A549 (cell line): ENCODE measurements at regions not wholly inside any gene's neighbourhood (a gene's known extent, or its start where the extent isn't known, plus 50 kb on each side); places are given as distances from the start of the nearest gene placed in this dataset.

Experiments used
- ATAC-seq, 2 experiments: fragments of 200-7000 bp in 1 of 2; fragments of >200 bp in 1 of 2; cut with Nextera tagmentation in 1 of 2; cut with Tn5 transposase in 1 of 2; 3 replicates each; pipeline versions ENCODE4 v1.8.0 to v1.9.1; 2018 to 2020; ENCODE audit warnings: mild to moderate bottlenecking in 1 of 2, moderate library complexity in 1 of 2
- CTCF ChIA-PET: fragments of 300-600 bp; sonication (Branson Sonifier 250); formaldehyde crosslinking; extraction: SDS; loops from one replicate; lab custom pipeline; 2021; ENCODE audit warnings: antibody characterized with exemption, inconsistent platforms; lab: Yijun Ruan, JAX
- POLR2A ChIA-PET: fragments of 350-600 bp; formaldehyde crosslinking; extraction: SDS; loops from one replicate; lab custom pipeline; 2021; ENCODE audit warnings: antibody characterized with exemption, inconsistent platforms; lab: Yijun Ruan, JAX
- DNase-seq, 2 experiments: peaks; one replicate each; pipeline versions ENCODE4 v3.0.0 to v3.0.0-alpha.2; 2011 to 2016; ENCODE audit warnings: low read depth in 1 of 2, low spot score in 1 of 2
- FAIRE-seq: peaks from 2 replicates; lab custom pipeline; 2011; peaks lifted over from hg19 to GRCh38; lab: Jason Lieb, UNC
- H3K27ac ChIP-seq, 2 experiments: fragments of >200 bp; sonication (Bioruptor Twin); formaldehyde crosslinking; 3 replicates each; pipeline ENCODE4 v1.5.1; 2016 to 2017
- H3K4me1 ChIP-seq: fragments of >200 bp; sonication (Bioruptor Twin); formaldehyde crosslinking; 3 replicates; pipeline ENCODE4 v1.6.1; 2016
- H3K4me2 ChIP-seq: fragments of >200 bp; sonication (Bioruptor Twin); formaldehyde crosslinking; 3 replicates; pipeline ENCODE4 v1.6.1; 2016
- H3K4me3 ChIP-seq: fragments of >200 bp; sonication (Bioruptor Twin); formaldehyde crosslinking; 3 replicates; pipeline ENCODE4 v1.5.1; 2016
- H3K9me3 ChIP-seq: fragments of >200 bp; sonication (Bioruptor Twin); formaldehyde crosslinking; 3 replicates; pipeline ENCODE4 v1.6.1; 2016
- BHLHE40 ChIP-seq: IDR thresholded peaks from 2 replicates; pipeline ENCODE4 v1.6.1; 2012; ENCODE audit warnings: low read depth, low read length, inconsistent platforms
- CBX2 ChIP-seq: fragments of 200-600 bp; sonication (generic); IDR thresholded peaks from 2 replicates; pipeline ENCODE4 v1.6.1; 2016; ENCODE audit warnings: low read depth, mild to moderate bottlenecking, borderline replicate concordance
- CBX8 ChIP-seq: fragments of 200-600 bp; sonication (generic); IDR thresholded peaks from 2 replicates; pipeline ENCODE4 v1.6.1; 2016
- EHF ChIP-seq: fragments of 250-450 bp; sonication (Bioruptor Pico); IDR thresholded peaks from 2 replicates; pipeline ENCODE4 v1.5.0; 2020; ENCODE audit warnings: mild to moderate bottlenecking
- FOSB ChIP-seq: fragments of 250-450 bp; sonication (Bioruptor Pico); IDR thresholded peaks from 2 replicates; pipeline ENCODE4 v1.5.0; 2020; ENCODE audit warnings: mild to moderate bottlenecking, moderate library complexity
- FOXS1 ChIP-seq: fragments of 250-450 bp; sonication (Bioruptor Pico); IDR thresholded peaks from 2 replicates; pipeline ENCODE4 v1.5.0; 2020; ENCODE audit warnings: mild to moderate bottlenecking, moderate library complexity
- GATA3 ChIP-seq: IDR thresholded peaks from 2 replicates; pipeline ENCODE4 v1.6.1; 2012; ENCODE audit warnings: borderline replicate concordance
- HDAC2 ChIP-seq: fragments of 200-600 bp; sonication (generic); IDR thresholded peaks from 2 replicates; pipeline ENCODE4 v1.6.1; 2016
- HOXA7 ChIP-seq: fragments of 250-450 bp; sonication (Bioruptor Pico); IDR thresholded peaks from 2 replicates; pipeline ENCODE4 v1.5.0; 2020; ENCODE audit warnings: mild to moderate bottlenecking, moderate library complexity
- HOXB13 ChIP-seq: fragments of 250-450 bp; sonication (Bioruptor Pico); IDR thresholded peaks from 2 replicates; pipeline ENCODE4 v1.5.0; 2020; ENCODE audit warnings: low read depth, mild to moderate bottlenecking, moderate library complexity
- JUNB ChIP-seq: fragments of >200 bp; sonication (Bioruptor Twin); formaldehyde crosslinking; IDR thresholded peaks from 2 replicates; pipeline ENCODE4 v1.6.1; 2016
- MAFK ChIP-seq: fragments of 450-650 bp; IDR thresholded peaks from 2 replicates; pipeline ENCODE4 v1.6.1; 2014; ENCODE audit not compliant: partially characterized antibody
- NFE2L2 ChIP-seq: fragments of 150-350 bp; conservative IDR thresholded peaks from 2 replicates; pipeline ENCODE4 v1.6.1; 2014; ENCODE audit warnings: low read length
- PHF8 ChIP-seq: fragments of 200-600 bp; sonication (generic); IDR thresholded peaks from 2 replicates; pipeline ENCODE4 v1.6.1; 2016; ENCODE audit warnings: low read depth, mild to moderate bottlenecking, antibody characterized with exemption, moderate library complexity, borderline replicate concordance
- RARB ChIP-seq: fragments of 250-450 bp; sonication (Bioruptor Pico); IDR thresholded peaks from 2 replicates; pipeline ENCODE4 v1.8.0; 2021; ENCODE audit warnings: mild to moderate bottlenecking, moderate library complexity
- RCOR1 ChIP-seq: fragments of 150-350 bp; IDR thresholded peaks from 2 replicates; pipeline ENCODE4 v1.6.1; 2014; ENCODE audit warnings: antibody characterized with exemption, low read length, low read depth
- SMC3 ChIP-seq: fragments of >200 bp; sonication (Bioruptor Twin); formaldehyde crosslinking; IDR thresholded peaks from 3 replicates; pipeline ENCODE4 v1.6.1; 2018; ENCODE audit warnings: inconsistent platforms
- SREBF2 ChIP-seq: fragments of 450-650 bp; IDR thresholded peaks from 2 replicates; pipeline ENCODE4 v1.6.1; 2014; ENCODE audit warnings: mild to moderate bottlenecking, moderate library complexity
- TP53 ChIP-seq: fragments of 250-450 bp; sonication (Bioruptor Pico); IDR thresholded peaks from 2 replicates; pipeline ENCODE4 v1.5.0; 2021; ENCODE audit warnings: mild to moderate bottlenecking, moderate library complexity
- ZFP36 ChIP-seq: fragments of 450-650 bp; IDR thresholded peaks from 2 replicates; pipeline ENCODE4 v1.6.1; 2014; ENCODE audit warnings: borderline replicate concordance; ENCODE audit not compliant: partially characterized antibody
- ZNF302 ChIP-seq: fragments of 250-450 bp; sonication (Bioruptor Pico); IDR thresholded peaks from 2 replicates; pipeline ENCODE4 v1.9.0; 2021; ENCODE audit warnings: inconsistent platforms, mild to moderate bottlenecking, moderate library complexity
- ZSCAN20 ChIP-seq: fragments of 250-450 bp; sonication (Bioruptor Pico); IDR thresholded peaks from 2 replicates; pipeline ENCODE4 v1.8.0; 2022; ENCODE audit warnings: mild to moderate bottlenecking, moderate library complexity
- WGBS: methylation state at CpG from one replicate; pipeline ENCODE4 v1.1.6; 2017; ENCODE audit errors: missing lambda C conversion rate; 5-methylcytosine and 5-hydroxymethylcytosine counted together
- TF ChIP-seq, protein P1 (sequence below): fragments of 150-350 bp; IDR thresholded peaks from 2 replicates; pipeline ENCODE4 v1.6.1; 2014; ENCODE audit warnings: low read depth, mild to moderate bottlenecking, low read length
- TF ChIP-seq, protein P2 (sequence below): fragments of 200-600 bp; sonication (generic); IDR thresholded peaks from 2 replicates; pipeline ENCODE4 v1.6.1; 2016; ENCODE audit warnings: antibody characterized with exemption, mild to moderate bottlenecking, moderate library complexity
- TF ChIP-seq, protein P3 (sequence below): fragments of 250-450 bp; sonication (Bioruptor Pico); IDR thresholded peaks from 2 replicates; pipeline ENCODE4 v1.5.0; 2020; ENCODE audit warnings: low read depth, mild to moderate bottlenecking, moderate library complexity
- TF ChIP-seq, protein P4 (sequence below): fragments of >200 bp; sonication (Bioruptor Twin); formaldehyde crosslinking; IDR thresholded peaks from 3 replicates; pipeline ENCODE4 v1.5.1; 2016
- TF ChIP-seq, protein P5 (sequence below): fragments of 450-650 bp; IDR thresholded peaks from 2 replicates; pipeline ENCODE4 v1.6.1; 2014; ENCODE audit warnings: antibody characterized with exemption

DNA sequence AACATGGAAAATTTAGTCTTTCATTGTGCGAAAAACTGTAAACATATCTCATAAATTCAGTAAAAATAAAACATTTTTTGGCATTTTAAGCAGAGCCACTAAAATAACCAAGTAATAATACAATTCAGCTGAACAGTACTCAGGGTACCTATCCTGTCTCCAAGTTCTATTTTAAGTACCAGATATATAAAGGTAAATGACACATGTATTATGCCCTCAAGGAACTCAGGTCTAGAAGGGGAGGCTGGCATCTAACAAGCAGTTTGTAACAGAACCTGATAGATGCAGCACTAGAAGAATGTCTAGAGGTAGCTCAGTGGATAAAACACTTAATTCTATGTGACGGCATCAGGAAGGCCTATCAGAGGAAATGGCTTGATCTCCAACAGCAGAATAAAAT, 112.2 kb downstream of the CRPPA start:
- Histone ChIP-seq H3K9me3 (no peaks in the 10 kb centered on the region), H3K4me2 (no peak overlapping the region), H3K4me1 (no peaks in the 10 kb centered on the region), H3K27ac (no peak overlapping the region), H3K4me3 (no peak overlapping the region)
- ATAC-seq (no peak), FAIRE-seq (no peak), DNase-seq (no peak)
- TF ChIP-seq ZNF302: no peak
- no peak for TF ChIP-seq EHF (CRISPR knock-in tag)
- TF ChIP-seq, protein P1, sequence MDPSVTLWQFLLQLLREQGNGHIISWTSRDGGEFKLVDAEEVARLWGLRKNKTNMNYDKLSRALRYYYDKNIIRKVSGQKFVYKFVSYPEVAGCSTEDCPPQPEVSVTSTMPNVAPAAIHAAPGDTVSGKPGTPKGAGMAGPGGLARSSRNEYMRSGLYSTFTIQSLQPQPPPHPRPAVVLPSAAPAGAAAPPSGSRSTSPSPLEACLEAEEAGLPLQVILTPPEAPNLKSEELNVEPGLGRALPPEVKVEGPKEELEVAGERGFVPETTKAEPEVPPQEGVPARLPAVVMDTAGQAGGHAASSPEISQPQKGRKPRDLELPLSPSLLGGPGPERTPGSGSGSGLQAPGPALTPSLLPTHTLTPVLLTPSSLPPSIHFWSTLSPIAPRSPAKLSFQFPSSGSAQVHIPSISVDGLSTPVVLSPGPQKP: no peak
- TF ChIP-seq NFE2L2: no peak
- no peak for TF ChIP-seq PHF8
- TF ChIP-seq ZSCAN20 (CRISPR knock-in tag): no peak
- TF ChIP-seq FOXS1 (CRISPR knock-in tag): no peak
- TF ChIP-seq, protein P2, sequence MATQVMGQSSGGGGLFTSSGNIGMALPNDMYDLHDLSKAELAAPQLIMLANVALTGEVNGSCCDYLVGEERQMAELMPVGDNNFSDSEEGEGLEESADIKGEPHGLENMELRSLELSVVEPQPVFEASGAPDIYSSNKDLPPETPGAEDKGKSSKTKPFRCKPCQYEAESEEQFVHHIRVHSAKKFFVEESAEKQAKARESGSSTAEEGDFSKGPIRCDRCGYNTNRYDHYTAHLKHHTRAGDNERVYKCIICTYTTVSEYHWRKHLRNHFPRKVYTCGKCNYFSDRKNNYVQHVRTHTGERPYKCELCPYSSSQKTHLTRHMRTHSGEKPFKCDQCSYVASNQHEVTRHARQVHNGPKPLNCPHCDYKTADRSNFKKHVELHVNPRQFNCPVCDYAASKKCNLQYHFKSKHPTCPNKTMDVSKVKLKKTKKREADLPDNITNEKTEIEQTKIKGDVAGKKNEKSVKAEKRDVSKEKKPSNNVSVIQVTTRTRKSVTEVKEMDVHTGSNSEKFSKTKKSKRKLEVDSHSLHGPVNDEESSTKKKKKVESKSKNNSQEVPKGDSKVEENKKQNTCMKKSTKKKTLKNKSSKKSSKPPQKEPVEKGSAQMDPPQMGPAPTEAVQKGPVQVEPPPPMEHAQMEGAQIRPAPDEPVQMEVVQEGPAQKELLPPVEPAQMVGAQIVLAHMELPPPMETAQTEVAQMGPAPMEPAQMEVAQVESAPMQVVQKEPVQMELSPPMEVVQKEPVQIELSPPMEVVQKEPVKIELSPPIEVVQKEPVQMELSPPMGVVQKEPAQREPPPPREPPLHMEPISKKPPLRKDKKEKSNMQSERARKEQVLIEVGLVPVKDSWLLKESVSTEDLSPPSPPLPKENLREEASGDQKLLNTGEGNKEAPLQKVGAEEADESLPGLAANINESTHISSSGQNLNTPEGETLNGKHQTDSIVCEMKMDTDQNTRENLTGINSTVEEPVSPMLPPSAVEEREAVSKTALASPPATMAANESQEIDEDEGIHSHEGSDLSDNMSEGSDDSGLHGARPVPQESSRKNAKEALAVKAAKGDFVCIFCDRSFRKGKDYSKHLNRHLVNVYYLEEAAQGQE: no peak
- no peak for TF ChIP-seq HDAC2
- TF ChIP-seq RCOR1: no peak
- no peak for TF ChIP-seq HOXB13 (CRISPR knock-in tag)
- no peak for TF ChIP-seq RARB (CRISPR knock-in tag)
- TF ChIP-seq GATA3: no peak
- no peak for TF ChIP-seq TP53 (CRISPR knock-in tag)
- TF ChIP-seq, protein P3, sequence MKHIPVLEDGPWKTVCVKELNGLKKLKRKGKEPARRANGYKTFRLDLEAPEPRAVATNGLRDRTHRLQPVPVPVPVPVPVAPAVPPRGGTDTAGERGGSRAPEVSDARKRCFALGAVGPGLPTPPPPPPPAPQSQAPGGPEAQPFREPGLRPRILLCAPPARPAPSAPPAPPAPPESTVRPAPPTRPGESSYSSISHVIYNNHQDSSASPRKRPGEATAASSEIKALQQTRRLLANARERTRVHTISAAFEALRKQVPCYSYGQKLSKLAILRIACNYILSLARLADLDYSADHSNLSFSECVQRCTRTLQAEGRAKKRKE: no peak
- TF ChIP-seq HOXA7 (CRISPR knock-in tag): no peak
- POLR2A ChIA-PET: no interaction called here
- 71% methylated on average over 2 of the region's 2 CpGs for WGBS
- CTCF ChIA-PET: interaction anchor here (1.1 kb wide), 1 partner anchor 26 kb away, joined by 3 read pairs; no protein-coding TSS in a partner anchor

DNA sequence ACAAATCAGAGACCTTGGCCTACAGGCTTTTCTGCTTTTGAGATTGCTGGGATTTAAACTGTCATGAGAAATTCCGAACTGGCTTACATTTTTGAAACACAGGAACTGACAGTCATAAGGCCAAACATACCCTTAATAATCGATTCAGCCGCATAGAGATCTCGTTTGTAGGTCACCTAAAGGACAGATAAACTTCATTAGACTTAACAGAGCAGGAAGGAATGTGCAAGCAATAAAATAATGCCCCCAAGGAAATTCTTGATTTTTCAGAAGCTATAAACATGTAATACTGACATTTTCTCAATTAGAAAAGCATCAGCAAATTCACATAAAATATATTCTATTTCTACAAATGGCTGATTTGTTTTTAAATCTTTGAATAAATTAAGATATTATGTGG, 120.0 kb downstream of the CRPPA start:
- ATAC-seq: no peak
- 61% methylated on average over 4 of the region's 4 CpGs for WGBS

More for the DNA sequence above, 120.0 kb downstream of the CRPPA start:
- FAIRE-seq (no peak), DNase-seq (no peak)
- Histone ChIP-seq H3K4me1 (0 out of 3 replicates have a peak, but pooled peaks cover 4% of the 10 kb centered on the region), H3K9me3 (no peaks in the 10 kb centered on the region), H3K27ac (no peak overlapping the region)
- TF ChIP-seq MAFK: no peak
- no peak for TF ChIP-seq BHLHE40
- TF ChIP-seq, protein P4, sequence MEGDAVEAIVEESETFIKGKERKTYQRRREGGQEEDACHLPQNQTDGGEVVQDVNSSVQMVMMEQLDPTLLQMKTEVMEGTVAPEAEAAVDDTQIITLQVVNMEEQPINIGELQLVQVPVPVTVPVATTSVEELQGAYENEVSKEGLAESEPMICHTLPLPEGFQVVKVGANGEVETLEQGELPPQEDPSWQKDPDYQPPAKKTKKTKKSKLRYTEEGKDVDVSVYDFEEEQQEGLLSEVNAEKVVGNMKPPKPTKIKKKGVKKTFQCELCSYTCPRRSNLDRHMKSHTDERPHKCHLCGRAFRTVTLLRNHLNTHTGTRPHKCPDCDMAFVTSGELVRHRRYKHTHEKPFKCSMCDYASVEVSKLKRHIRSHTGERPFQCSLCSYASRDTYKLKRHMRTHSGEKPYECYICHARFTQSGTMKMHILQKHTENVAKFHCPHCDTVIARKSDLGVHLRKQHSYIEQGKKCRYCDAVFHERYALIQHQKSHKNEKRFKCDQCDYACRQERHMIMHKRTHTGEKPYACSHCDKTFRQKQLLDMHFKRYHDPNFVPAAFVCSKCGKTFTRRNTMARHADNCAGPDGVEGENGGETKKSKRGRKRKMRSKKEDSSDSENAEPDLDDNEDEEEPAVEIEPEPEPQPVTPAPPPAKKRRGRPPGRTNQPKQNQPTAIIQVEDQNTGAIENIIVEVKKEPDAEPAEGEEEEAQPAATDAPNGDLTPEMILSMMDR: no peak
- no peak for TF ChIP-seq ZFP36
- TF ChIP-seq SREBF2: no peak
- TF ChIP-seq CBX8: no peak
- TF ChIP-seq CBX2: no peak
- TF ChIP-seq HOXB13 (CRISPR knock-in tag): no peak
- no peak for TF ChIP-seq JUNB
- TF ChIP-seq FOSB (CRISPR knock-in tag): no peak
- TF ChIP-seq NFE2L2: no peak
- TF ChIP-seq, protein P5, sequence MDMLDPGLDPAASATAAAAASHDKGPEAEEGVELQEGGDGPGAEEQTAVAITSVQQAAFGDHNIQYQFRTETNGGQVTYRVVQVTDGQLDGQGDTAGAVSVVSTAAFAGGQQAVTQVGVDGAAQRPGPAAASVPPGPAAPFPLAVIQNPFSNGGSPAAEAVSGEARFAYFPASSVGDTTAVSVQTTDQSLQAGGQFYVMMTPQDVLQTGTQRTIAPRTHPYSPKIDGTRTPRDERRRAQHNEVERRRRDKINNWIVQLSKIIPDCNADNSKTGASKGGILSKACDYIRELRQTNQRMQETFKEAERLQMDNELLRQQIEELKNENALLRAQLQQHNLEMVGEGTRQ: no peak
- TF ChIP-seq, protein P2: no peak
- TF ChIP-seq SMC3: no peak
- TF ChIP-seq RARB (CRISPR knock-in tag): no peak
- TF ChIP-seq, all 56 proteins: peak for 0
- Histone ChIP-seq H3K4me2 (no peak overlapping the region), H3K4me3 (no peak overlapping the region)
- ChIA-PET CTCF (no interaction called here), POLR2A (no interaction called here)
